ENCODE measurements at regions not wholly inside any gene's neighbourhood (a gene's known extent, or its start where the extent isn't known, plus 50 kb on each side); places are given as distances from the start of the nearest gene placed in this dataset.

- no peak for TF ChIP-seq CTCF (IDR thresholded peaks at IDR 0.05)
- TF ChIP-seq POLR2A (IDR thresholded peaks at IDR 0.05), result no peak
- no peak for TF ChIP-seq EP300 (IDR thresholded peaks at IDR 0.05)
Measured at GRCh38 chr12:105534068-105534467, 203.6 kb downstream of the C12orf75 start.

Data from ovary (tissue), 3 donors.